ENCODE measurements at regions not wholly inside any gene's neighbourhood (a gene's known extent, or its start where the extent isn't known, plus 50 kb on each side); places are given as distances from the start of the nearest gene placed in this dataset.

- no peaks in the 10 kb centered on the region for H3K36me3 ChIP-seq
- DNase-seq, result no peak
- no peaks in the 10 kb centered on the region for H3K27me3 ChIP-seq
- no peaks in the 10 kb centered on the region for H3K9me3 ChIP-seq
- no peak overlapping the region for H3K4me3 ChIP-seq
Measured at GRCh38 chr12:113620437-113620976, 148.8 kb upstream of the LHX5 start.

GRCh38 chr12:113619202-113619601 is 147.5 kb upstream of the LHX5 start:
- H3K36me3 ChIP-seq, result no peaks in the 10 kb centered on the region
- no peaks in the 10 kb centered on the region for H3K27me3 ChIP-seq
- DNase-seq, result no peak
- no peaks in the 10 kb centered on the region for H3K9me3 ChIP-seq
- no peak overlapping the region for H3K4me3 ChIP-seq

- no peak for DNase-seq
- Histone ChIP-seq H3K4me3 (no peak overlapping the region), H3K27me3 (peaks cover 30% of the 10 kb centered on the region), H3K36me3 (no peaks in the 10 kb centered on the region), H3K9me3 (no peaks in the 10 kb centered on the region)
Measured at GRCh38 chr12:113613414-113613813, 141.7 kb upstream of the LHX5 start.

GRCh38 chr12:113612793-113613192 is 141.1 kb upstream of the LHX5 start:
- no peaks in the 10 kb centered on the region for H3K36me3 ChIP-seq
- H3K4me3 ChIP-seq, result no peak overlapping the region
- no peaks in the 10 kb centered on the region for H3K9me3 ChIP-seq
- DNase-seq, result no peak
- H3K27me3 ChIP-seq, result peaks cover 30% of the 10 kb centered on the region

GRCh38 chr12:113612076-113612728 is 140.5 kb upstream of the LHX5 start:
- Histone ChIP-seq H3K27me3 (peaks cover 30% of the 10 kb centered on the region), H3K36me3 (no peaks in the 10 kb centered on the region), H3K9me3 (no peaks in the 10 kb centered on the region), H3K4me3 (no peak overlapping the region)
- no peak for DNase-seq

GRCh38 chr12:113611652-113612051 is 140.0 kb upstream of the LHX5 start:
- DNase-seq, result no peak

GRCh38 chr12:113610698-113611097 is 139.0 kb upstream of the LHX5 start:
- DNase-seq, result no peak
- Histone ChIP-seq H3K4me3 (no peak overlapping the region), H3K36me3 (no peaks in the 10 kb centered on the region), H3K9me3 (no peaks in the 10 kb centered on the region), H3K27me3 (peaks cover 30% of the 10 kb centered on the region)

More at GRCh38 chr12:113611652-113612051, 140.0 kb upstream of the LHX5 start:
- no peaks in the 10 kb centered on the region for H3K36me3 ChIP-seq
- no peaks in the 10 kb centered on the region for H3K9me3 ChIP-seq
- peaks cover 30% of the 10 kb centered on the region for H3K27me3 ChIP-seq
- H3K4me3 ChIP-seq, result no peak overlapping the region

- no peak for DNase-seq
- H3K4me3 ChIP-seq, result no peak overlapping the region
- H3K36me3 ChIP-seq, result no peaks in the 10 kb centered on the region
Measured at GRCh38 chr12:113609692-113610469, 138.2 kb upstream of the LHX5 start.

GRCh38 chr12:113604666-113605065 is 133.0 kb upstream of the LHX5 start:
- Histone ChIP-seq H3K27me3 (0 out of 2 replicates have a peak, but pooled peaks cover 2% of the 10 kb centered on the region), H3K9me3 (no peaks in the 10 kb centered on the region), H3K36me3 (no peaks in the 10 kb centered on the region), H3K4me3 (no peak overlapping the region)
- DNase-seq, result no peak

More at GRCh38 chr12:113609692-113610469, 138.2 kb upstream of the LHX5 start:
- Histone ChIP-seq H3K9me3 (no peaks in the 10 kb centered on the region), H3K27me3 (peaks cover 30% of the 10 kb centered on the region)

GRCh38 chr12:113601656-113602263 is 130.1 kb upstream of the LHX5 start:
- Histone ChIP-seq H3K9me3 (no peaks in the 10 kb centered on the region), H3K27me3 (no peaks in the 10 kb centered on the region), H3K4me3 (no peak overlapping the region), H3K36me3 (no peaks in the 10 kb centered on the region)
- DNase-seq, result no peak

- H3K36me3 ChIP-seq, result no peaks in the 10 kb centered on the region
- H3K9me3 ChIP-seq, result no peaks in the 10 kb centered on the region
- no peak overlapping the region for H3K4me3 ChIP-seq
- no peaks in the 10 kb centered on the region; the same call in 1 of the 2 replicates for H3K27me3 ChIP-seq
- DNase-seq, result no peak
Measured at GRCh38 chr12:113598815-113599406, 127.2 kb upstream of the LHX5 start.

- no peak for DNase-seq
- Histone ChIP-seq H3K27me3 (peaks cover 6% of the 10 kb centered on the region), H3K4me3 (no peak overlapping the region), H3K36me3 (no peaks in the 10 kb centered on the region), H3K9me3 (no peaks in the 10 kb centered on the region)
Measured at GRCh38 chr12:113594967-113595366, 123.3 kb upstream of the LHX5 start.

GRCh38 chr12:113591480-113591974 is 119.9 kb upstream of the LHX5 start:
- no peaks in the 10 kb centered on the region for H3K36me3 ChIP-seq
- H3K4me3 ChIP-seq, result no peak overlapping the region
- DNase-seq, result no peak
- H3K9me3 ChIP-seq, result no peaks in the 10 kb centered on the region
- H3K27me3 ChIP-seq, result peaks cover 6% of the 10 kb centered on the region

- no peak for DNase-seq
- no peak overlapping the region for H3K4me3 ChIP-seq
- no peaks in the 10 kb centered on the region for H3K9me3 ChIP-seq
- peaks cover 6% of the 10 kb centered on the region for H3K27me3 ChIP-seq
- no peaks in the 10 kb centered on the region for H3K36me3 ChIP-seq
Measured at GRCh38 chr12:113589437-113589836, 117.8 kb upstream of the LHX5 start.

- H3K9me3 ChIP-seq, result no peaks in the 10 kb centered on the region
- no peak overlapping the region for H3K4me3 ChIP-seq
- no peaks in the 10 kb centered on the region for H3K36me3 ChIP-seq
- H3K27me3 ChIP-seq, result peaks cover 6% of the 10 kb centered on the region
- no peak for DNase-seq
Measured at GRCh38 chr12:113587720-113588119, 116.0 kb upstream of the LHX5 start.

- Histone ChIP-seq H3K9me3 (no peaks in the 10 kb centered on the region), H3K4me3 (no peak overlapping the region), H3K27me3 (peaks cover under 1% of the 10 kb centered on the region; the same call in 1 of the 2 replicates), H3K36me3 (no peaks in the 10 kb centered on the region)
- no peak for DNase-seq
Measured at GRCh38 chr12:113586461-113586860, 114.8 kb upstream of the LHX5 start.

All from MG63 (cell line).